ENCODE measurements at regions not wholly inside any gene's neighbourhood (a gene's known extent, or its start where the extent isn't known, plus 50 kb on each side); places are given as distances from the start of the nearest gene placed in this dataset.
"Not testable (repeated sequence)": the region's sequence is repeated elsewhere in the genome, so short reads cannot be mapped to it uniquely, and the experiment has no call there.

- FAIRE-seq (no peak), DNase-seq (ENCODE audit: low read depth in 1 of 2, low spot score in 1 of 2) (no peak), ATAC-seq (no peak)
- Histone ChIP-seq H3K4me2 (no peak overlapping the region), H3K27ac (no peak overlapping the region), H3K4me1 (no peaks in the 10 kb centered on the region), H3K9me3 (peaks cover 19% of the 10 kb centered on the region), H3K4me3 (no peak overlapping the region)
- ChIA-PET POLR2A (no interaction called here), CTCF (no interaction called here)
- 47% methylated on average over 1 of the region's 1 CpG for WGBS (ENCODE audit: missing lambda C conversion rate)
- TF ChIP-seq E2F6 (IDR thresholded peaks at IDR 0.05; ENCODE audit: borderline replicate concordance, low read depth) (no peak), KDM1A (IDR thresholded peaks at IDR 0.05; ENCODE audit: low read depth) (no peak), JUNB (IDR thresholded peaks at IDR 0.05) (no peak), POLR2AphosphoS2 (conservative IDR thresholded peaks at IDR 0.05; ENCODE audit: low read length) (no peak), MAX (IDR thresholded peaks at IDR 0.05) (no peak), NFE2L2 (conservative IDR thresholded peaks at IDR 0.05; ENCODE audit: low read length) (no peak), ZNF302 (CRISPR knock-in tag; IDR thresholded peaks at IDR 0.05) (no peak), CEBPB (IDR thresholded peaks at IDR 0.05) (no peak), KDM5A (IDR thresholded peaks at IDR 0.05) (no peak), RARB (CRISPR knock-in tag; IDR thresholded peaks at IDR 0.05) (no peak), TP53 (CRISPR knock-in tag; IDR thresholded peaks at IDR 0.05) (no peak), NR3C1 (IDR thresholded peaks at IDR 0.05) (no peak), HES2 (IDR thresholded peaks at IDR 0.05) (no peak), ESRRA (IDR thresholded peaks at IDR 0.05; ENCODE audit: borderline replicate concordance, low read length) (no peak), RCOR1 (IDR thresholded peaks at IDR 0.05; ENCODE audit: low read depth, low read length) (no peak), CTCF (IDR thresholded peaks at IDR 0.05) (no peak), HOXB13 (CRISPR knock-in tag; IDR thresholded peaks at IDR 0.05; ENCODE audit: low read depth) (no peak), HMGXB4 (CRISPR knock-in tag; IDR thresholded peaks at IDR 0.05; ENCODE audit: borderline replicate concordance) (no peak)
Observed at GRCh38 chr5:33105521-33105941, 335.2 kb upstream of the TARS1 start.

- H3K4me1 ChIP-seq; H3K4me2 ChIP-seq; POLR2A ChIA-PET; FAIRE-seq; H3K4me3 ChIP-seq; H3K27ac ChIP-seq; ATAC-seq; DNase-seq (ENCODE audit: low read depth in 1 of 2, low spot score in 1 of 2): not testable (repeated sequence)
- CTCF ChIA-PET, result interaction anchor here (0.6 kb wide), 1 partner anchor 1503 kb away, joined by 3 read pairs; no protein-coding TSS in a partner anchor
- WGBS (ENCODE audit: missing lambda C conversion rate), result 24% methylated on average over 2 of the region's 2 CpGs
- H3K9me3 ChIP-seq, result peaks cover 11% of the 10 kb centered on the region; the same call in 2 of the 3 replicates
Observed at GRCh38 chr5:33110496-33110895, 330.3 kb upstream of the TARS1 start.

GRCh38 chr5:33114361-33114760 lies 326.4 kb upstream of the TARS1 start:
- DNase-seq (ENCODE audit: low read depth in 1 of 2, low spot score in 1 of 2) (no peak), ATAC-seq (no peak), FAIRE-seq (no peak)
- Histone ChIP-seq H3K4me1 (no peaks in the 10 kb centered on the region), H3K27ac (no peak overlapping the region), H3K9me3 (no peaks in the 10 kb centered on the region), H3K4me2 (no peak overlapping the region), H3K4me3 (no peak overlapping the region)
- POLR2A ChIA-PET, result no interaction called here
- 72% methylated on average over 3 of the region's 3 CpGs for WGBS (ENCODE audit: missing lambda C conversion rate)
- CTCF ChIA-PET, result no interaction called here
- no peak for TF ChIP-seq HOXB5 (CRISPR knock-in tag; IDR thresholded peaks at IDR 0.05)
- TF ChIP-seq SREBF2 (IDR thresholded peaks at IDR 0.05), result no peak

All from A549 (cell line).